Esophagus muscularis mucosa (tissue), 3 donors: ENCODE measurements at regions not wholly inside any gene's neighbourhood (a gene's known extent, or its start where the extent isn't known, plus 50 kb on each side); places are given as distances from the start of the nearest gene placed in this dataset.

ENCODE experiments used
- POLR2AphosphoS5 ChIP-seq, 2 donors: sonication (generic); formaldehyde crosslinking; IDR thresholded peaks; one replicate each; pipeline ENCODE4 v1.6.1; 2017; ENCODE audit warnings: antibody characterized with exemption in 2 of 2
- TF ChIP-seq, protein P1 (sequence below), 3 experiments: fragments of 200-600 bp in 2 of 3; fragments of 450-650 bp in 1 of 3; sonication (generic) in 2 of 3; IDR thresholded peaks; one replicate each; pipeline ENCODE4 v1.5.1; 2017 to 2019; ENCODE audit warnings: antibody characterized with exemption in 3 of 3, mild to moderate bottlenecking in 2 of 3, moderate library complexity in 1 of 3

GRCh38 chr15:50840520-50840919 lies 68.0 kb upstream of the AP4E1 start:
- TF ChIP-seq, protein P1, sequence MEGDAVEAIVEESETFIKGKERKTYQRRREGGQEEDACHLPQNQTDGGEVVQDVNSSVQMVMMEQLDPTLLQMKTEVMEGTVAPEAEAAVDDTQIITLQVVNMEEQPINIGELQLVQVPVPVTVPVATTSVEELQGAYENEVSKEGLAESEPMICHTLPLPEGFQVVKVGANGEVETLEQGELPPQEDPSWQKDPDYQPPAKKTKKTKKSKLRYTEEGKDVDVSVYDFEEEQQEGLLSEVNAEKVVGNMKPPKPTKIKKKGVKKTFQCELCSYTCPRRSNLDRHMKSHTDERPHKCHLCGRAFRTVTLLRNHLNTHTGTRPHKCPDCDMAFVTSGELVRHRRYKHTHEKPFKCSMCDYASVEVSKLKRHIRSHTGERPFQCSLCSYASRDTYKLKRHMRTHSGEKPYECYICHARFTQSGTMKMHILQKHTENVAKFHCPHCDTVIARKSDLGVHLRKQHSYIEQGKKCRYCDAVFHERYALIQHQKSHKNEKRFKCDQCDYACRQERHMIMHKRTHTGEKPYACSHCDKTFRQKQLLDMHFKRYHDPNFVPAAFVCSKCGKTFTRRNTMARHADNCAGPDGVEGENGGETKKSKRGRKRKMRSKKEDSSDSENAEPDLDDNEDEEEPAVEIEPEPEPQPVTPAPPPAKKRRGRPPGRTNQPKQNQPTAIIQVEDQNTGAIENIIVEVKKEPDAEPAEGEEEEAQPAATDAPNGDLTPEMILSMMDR (IDR thresholded peaks at IDR 0.05) = no peak
- no peak for TF ChIP-seq POLR2AphosphoS5 (IDR thresholded peaks at IDR 0.05)
